WERI-Rb-1 (cell line): ENCODE measurements at regions not wholly inside any gene's neighbourhood (a gene's known extent, or its start where the extent isn't known, plus 50 kb on each side); places are given as distances from the start of the nearest gene placed in this dataset.

Experiments
- DNase-seq: peaks from one replicate; pipeline ENCODE4 v3.0.0-alpha.2; 2020
- H3K27ac ChIP-seq: fragments of 250-450 bp; sonication (Bioruptor Pico); 2 replicates; pipeline ENCODE4 v1.5.1; 2020; ENCODE audit warnings: mild to moderate bottlenecking, moderate library complexity
- H3K27me3 ChIP-seq: fragments of 250-450 bp; sonication (Bioruptor Pico); 2 replicates; pipeline ENCODE4 v1.5.1; 2021; ENCODE audit warnings: mild to moderate bottlenecking, low read depth, moderate library complexity; ENCODE audit not compliant: insufficient read depth, severe bottlenecking
- H3K36me3 ChIP-seq: fragments of 250-450 bp; sonication (Bioruptor Pico); 2 replicates; pipeline ENCODE4 v1.5.1; 2020; ENCODE audit warnings: mild to moderate bottlenecking, moderate library complexity
- H3K4me3 ChIP-seq: 2 replicates; pipeline ENCODE4 v1.5.1; 2011; ENCODE audit warnings: low read depth, mild to moderate bottlenecking, control low read depth, low read length
- H3K9me3 ChIP-seq: fragments of 250-450 bp; sonication (Bioruptor Pico); 2 replicates; pipeline ENCODE4 v1.5.1; 2021; ENCODE audit warnings: mild to moderate bottlenecking, moderate library complexity; ENCODE audit not compliant: severe bottlenecking
- CTCF ChIP-seq: IDR thresholded peaks from 2 replicates; pipeline ENCODE4 v1.5.1; 2011; ENCODE audit warnings: low read depth, mild to moderate bottlenecking, control low read depth, inconsistent platforms, low read length

- TF ChIP-seq CTCF = no peak
- Histone ChIP-seq H3K4me3 (no peak overlapping the region), H3K9me3 (peaks cover 2% of the 10 kb centered on the region), H3K36me3 (no peaks in the 10 kb centered on the region), H3K27ac (no peak overlapping the region), H3K27me3 (peaks cover 100% of the 10 kb centered on the region)
- DNase-seq = no peak
Observed at GRCh38 chr13:22211876-22212275, 541.0 kb downstream of the FGF9 start.

GRCh38 chr13:22212576-22212975 lies 541.7 kb downstream of the FGF9 start:
- H3K27me3 ChIP-seq = peaks cover 100% of the 10 kb centered on the region
- no peak for DNase-seq
- no peaks in the 10 kb centered on the region for H3K36me3 ChIP-seq
- H3K27ac ChIP-seq = no peak overlapping the region
- no peak overlapping the region for H3K4me3 ChIP-seq
- H3K9me3 ChIP-seq = peaks cover 2% of the 10 kb centered on the region
- TF ChIP-seq CTCF = no peak

GRCh38 chr13:22214184-22214583 lies 543.3 kb downstream of the FGF9 start:
- H3K27ac ChIP-seq = no peak overlapping the region
- no peak for TF ChIP-seq CTCF
- peaks cover 2% of the 10 kb centered on the region for H3K9me3 ChIP-seq
- DNase-seq = no peak
- peaks cover 100% of the 10 kb centered on the region for H3K27me3 ChIP-seq
- H3K4me3 ChIP-seq = no peak overlapping the region
- no peaks in the 10 kb centered on the region for H3K36me3 ChIP-seq

- no peak overlapping the region for H3K4me3 ChIP-seq
- no peak for DNase-seq
- H3K9me3 ChIP-seq = peaks cover 2% of the 10 kb centered on the region
- no peaks in the 10 kb centered on the region for H3K36me3 ChIP-seq
- TF ChIP-seq CTCF = no peak
- peaks cover 100% of the 10 kb centered on the region for H3K27me3 ChIP-seq
- no peak overlapping the region for H3K27ac ChIP-seq
Observed at GRCh38 chr13:22218797-22219196, 547.9 kb downstream of the FGF9 start.

- H3K9me3 ChIP-seq = peaks cover 2% of the 10 kb centered on the region
- no peak overlapping the region for H3K4me3 ChIP-seq
- H3K27ac ChIP-seq = no peak overlapping the region
- no peaks in the 10 kb centered on the region for H3K36me3 ChIP-seq
- H3K27me3 ChIP-seq = peaks cover 100% of the 10 kb centered on the region
- DNase-seq = no peak
- TF ChIP-seq CTCF = no peak
Observed at GRCh38 chr13:22219709-22220108, 548.8 kb downstream of the FGF9 start.
